Neural progenitor cell (in vitro differentiated cells): ENCODE measurements at regions not wholly inside any gene's neighbourhood (a gene's known extent, or its start where the extent isn't known, plus 50 kb on each side); places are given as distances from the start of the nearest gene placed in this dataset.

ENCODE experiments used
- DNase-seq: peaks from one replicate; pipeline ENCODE4 v3.0.0-alpha.2; 2016; ENCODE audit warnings: low spot score
- H2AFZ ChIP-seq: fragments of 200-600 bp; sonication (generic); replicated peaks from 2 replicates; pipeline ENCODE4 v1.6.1; 2016; ENCODE audit warnings: antibody characterized with exemption
- H3F3A ChIP-seq: fragments of 200-600 bp; sonication (generic); 2 replicates; pipeline ENCODE4 v1.6.1; 2016; ENCODE audit warnings: antibody characterized with exemption, low read depth
- H3K27ac ChIP-seq: fragments of 200-600 bp; sonication (generic); 2 replicates; pipeline ENCODE4 v1.5.1; 2016; ENCODE audit warnings: mild to moderate bottlenecking
- H3K27me3 ChIP-seq: fragments of 200-600 bp; sonication (generic); 2 replicates; pipeline ENCODE4 v1.6.1; 2016; ENCODE audit warnings: mild to moderate bottlenecking, moderate library complexity
- H3K36me3 ChIP-seq: fragments of 200-600 bp; sonication (generic); 2 replicates; pipeline ENCODE4 v1.5.1; 2016
- H3K4me1 ChIP-seq: fragments of 200-600 bp; sonication (generic); 2 replicates; pipeline ENCODE4 v1.6.1; 2016; ENCODE audit warnings: mixed run types
- H3K4me2 ChIP-seq: fragments of 200-600 bp; sonication (generic); 2 replicates; pipeline ENCODE4 v1.6.1; 2016
- H3K4me3 ChIP-seq: fragments of 200-600 bp; sonication (generic); 2 replicates; pipeline ENCODE4 v1.5.1; 2016
- H3K79me2 ChIP-seq: fragments of 200-600 bp; sonication (generic); 2 replicates; pipeline ENCODE4 v1.6.1; 2016; ENCODE audit warnings: low read depth
- H3K9ac ChIP-seq: fragments of 200-600 bp; sonication (generic); 2 replicates; pipeline ENCODE4 v1.6.1; 2016
- H3K9me3 ChIP-seq: fragments of 200-600 bp; sonication (generic); 2 replicates; pipeline ENCODE4 v1.5.1; 2016; ENCODE audit warnings: low read depth
- H4K20me1 ChIP-seq: fragments of 200-600 bp; sonication (generic); 2 replicates; pipeline ENCODE4 v1.6.1; 2016; ENCODE audit warnings: low read depth
- H3K27ac Mint-ChIP-seq: 3 replicates; pipeline ENCODE4 v1.8.0; 2021; ENCODE audit warnings: mixed read lengths
- H3K27me3 Mint-ChIP-seq: 2 replicates; pipeline ENCODE4 v1.8.0; 2022; ENCODE audit warnings: low read depth, mild to moderate bottlenecking, inconsistent platforms, moderate library complexity, mixed read lengths; ENCODE audit not compliant: insufficient read depth
- H3K36me3 Mint-ChIP-seq: 3 replicates; pipeline ENCODE4 v1.8.0; 2021; ENCODE audit warnings: mixed read lengths
- H3K4me1 Mint-ChIP-seq: 3 replicates; pipeline ENCODE4 v1.8.0; 2021; ENCODE audit warnings: mixed read lengths
- H3K4me3 Mint-ChIP-seq: 3 replicates; pipeline ENCODE4 v1.8.0; 2021; ENCODE audit warnings: mild to moderate bottlenecking, moderate library complexity, mixed read lengths
- H3K9me3 Mint-ChIP-seq: 3 replicates; pipeline ENCODE4 v1.8.0; 2020; ENCODE audit warnings: mixed read lengths
- CTCF ChIP-seq: fragments of 200-600 bp; sonication (generic); IDR thresholded peaks from 2 replicates; pipeline ENCODE4 v1.5.1; 2017; ENCODE audit warnings: antibody characterized with exemption, mild to moderate bottlenecking
- EZH2 ChIP-seq: fragments of 200-600 bp; sonication (generic); IDR thresholded peaks from 2 replicates; pipeline ENCODE4 v1.6.1; 2017; ENCODE audit warnings: antibody characterized with exemption, mild to moderate bottlenecking, moderate library complexity
- EZH2phosphoT487 ChIP-seq: fragments of 200-600 bp; sonication (generic); IDR thresholded peaks from 2 replicates; pipeline ENCODE4 v1.6.1; 2017; ENCODE audit warnings: antibody characterized with exemption

GRCh38 chr9:129500863-129501770 is 119.8 kb downstream of the C9orf50 start:
- peak overlapping the region; percentile 73 for H3K4me3 Mint-ChIP-seq
- H3K9ac ChIP-seq = no peak overlapping the region
- no peaks in the 10 kb centered on the region for H3K27me3 ChIP-seq
- H3K9me3 ChIP-seq = no peaks in the 10 kb centered on the region
- no peaks in the 10 kb centered on the region for H3K9me3 Mint-ChIP-seq
- H3K36me3 ChIP-seq = no peaks in the 10 kb centered on the region
- no peaks in the 10 kb centered on the region for H3K79me2 ChIP-seq
- no peak overlapping the region for H2AFZ ChIP-seq
- H3K27me3 Mint-ChIP-seq = peaks cover 6% of the 10 kb centered on the region
- H3K27ac Mint-ChIP-seq = peak overlapping the region; percentile 98
- H3K4me1 ChIP-seq = peaks cover 38% of the 10 kb centered on the region
- H3K4me1 Mint-ChIP-seq = peaks cover 75% of the 10 kb centered on the region
- peak overlapping the region; percentile 69 for H3K4me2 ChIP-seq
- peaks cover 61% of the 10 kb centered on the region for H3F3A ChIP-seq
- no peaks in the 10 kb centered on the region for H4K20me1 ChIP-seq
- peak overlapping the region; percentile 17 for H3K4me3 ChIP-seq
- no peak overlapping the region for H3K27ac ChIP-seq
- TF ChIP-seq EZH2phosphoT487 (no peak), CTCF (no peak), EZH2 (no peak)
- H3K36me3 Mint-ChIP-seq = no peaks in the 10 kb centered on the region
- DNase-seq = no peak

GRCh38 chr9:129500161-129500862 is 120.6 kb downstream of the C9orf50 start:
- Mint-ChIP-seq H3K4me1 (peaks cover 74% of the 10 kb centered on the region), H3K4me3 (peak overlapping the region; percentile 73), H3K27me3 (peaks cover 6% of the 10 kb centered on the region), H3K9me3 (no peaks in the 10 kb centered on the region), H3K27ac (peak overlapping the region; percentile 98), H3K36me3 (no peaks in the 10 kb centered on the region)
- no peaks in the 10 kb centered on the region for H3K79me2 ChIP-seq
- no peak overlapping the region for H3K27ac ChIP-seq
- no peaks in the 10 kb centered on the region for H3K36me3 ChIP-seq
- no peaks in the 10 kb centered on the region for H4K20me1 ChIP-seq
- peaks cover 68% of the 10 kb centered on the region for H3F3A ChIP-seq
- DNase-seq = peak; percentile 92
- peaks cover 5% of the 10 kb centered on the region for H3K27me3 ChIP-seq
- H3K4me1 ChIP-seq = peaks cover 44% of the 10 kb centered on the region
- no peak overlapping the region for H2AFZ ChIP-seq
- H3K4me3 ChIP-seq = peak overlapping the region; percentile 17
- H3K4me2 ChIP-seq = peak overlapping the region; percentile 69
- no peaks in the 10 kb centered on the region for H3K9me3 ChIP-seq
- H3K9ac ChIP-seq = no peak overlapping the region
- TF ChIP-seq EZH2 (no peak), EZH2phosphoT487 (peak; percentile 38), CTCF (no peak)

- Histone ChIP-seq H3K27ac (no peak overlapping the region), H3K27me3 (peaks cover 17% of the 10 kb centered on the region), H3K36me3 (no peaks in the 10 kb centered on the region), H4K20me1 (no peaks in the 10 kb centered on the region), H3F3A (peaks cover 72% of the 10 kb centered on the region), H3K79me2 (no peaks in the 10 kb centered on the region), H2AFZ (no peak overlapping the region), H3K4me3 (no peak overlapping the region), H3K9ac (no peak overlapping the region), H3K9me3 (no peaks in the 10 kb centered on the region), H3K4me2 (no peak overlapping the region), H3K4me1 (peaks cover 49% of the 10 kb centered on the region)
- peaks cover 78% of the 10 kb centered on the region for H3K4me1 Mint-ChIP-seq
- TF ChIP-seq EZH2phosphoT487 (no peak), CTCF (no peak), EZH2 (no peak)
- peak overlapping the region; percentile 0 for H3K4me3 Mint-ChIP-seq
- H3K27me3 Mint-ChIP-seq = peaks cover 6% of the 10 kb centered on the region
- no peaks in the 10 kb centered on the region for H3K9me3 Mint-ChIP-seq
- H3K36me3 Mint-ChIP-seq = no peaks in the 10 kb centered on the region
- DNase-seq = no peak
- peak overlapping the region; percentile 48 for H3K27ac Mint-ChIP-seq
Measured at GRCh38 chr9:129498451-129499384, 122.2 kb downstream of the C9orf50 start.
